NT2/D1 (cell line): ENCODE measurements at regions not wholly inside any gene's neighbourhood (a gene's known extent, or its start where the extent isn't known, plus 50 kb on each side); places are given as distances from the start of the nearest gene placed in this dataset.

Source experiments
- SUZ12 ChIP-seq: IDR thresholded peaks from 2 replicates; pipeline ENCODE4 v1.6.1; 2011; ENCODE audit not compliant: insufficient read length, insufficient read depth; ENCODE audit errors: extremely low read depth
- YY1 ChIP-seq: IDR thresholded peaks from 2 replicates; pipeline ENCODE4 v1.6.1; 2011; ENCODE audit not compliant: insufficient read length, insufficient read depth
- ZNF274 ChIP-seq: IDR thresholded peaks from 2 replicates; pipeline ENCODE4 v1.6.1; 2011; ENCODE audit warnings: mild to moderate bottlenecking, low read depth, low read length

- TF ChIP-seq SUZ12 (no peak), YY1 (no peak), ZNF274 (no peak)
Measured at GRCh38 chr2:181172676-181173075, 192.3 kb downstream of the UBE2E3 start.
